ENCODE measurements at regions not wholly inside any gene's neighbourhood (a gene's known extent, or its start where the extent isn't known, plus 50 kb on each side); places are given as distances from the start of the nearest gene placed in this dataset.

DNA sequence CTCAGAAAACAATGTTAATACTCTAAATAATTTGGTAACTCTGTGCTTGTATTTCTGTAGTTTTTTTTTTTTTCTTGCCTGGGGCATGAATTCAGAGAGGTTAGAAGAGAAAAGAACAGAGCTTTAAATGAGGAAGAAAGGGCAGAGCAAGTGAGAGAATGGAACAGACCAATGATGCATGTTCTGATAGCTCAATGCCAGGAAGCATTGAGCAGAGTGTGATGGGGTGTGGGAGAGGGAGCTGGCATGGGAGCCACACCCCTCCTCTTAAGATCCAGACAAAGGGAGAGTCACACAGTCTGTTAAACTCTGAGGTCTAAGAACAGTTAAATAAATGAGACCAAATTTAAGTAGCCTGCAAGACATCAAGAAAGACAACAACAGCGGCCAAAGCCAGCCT, 538.6 kb downstream of the TUSC7 start:
- TF ChIP-seq, protein P1, sequence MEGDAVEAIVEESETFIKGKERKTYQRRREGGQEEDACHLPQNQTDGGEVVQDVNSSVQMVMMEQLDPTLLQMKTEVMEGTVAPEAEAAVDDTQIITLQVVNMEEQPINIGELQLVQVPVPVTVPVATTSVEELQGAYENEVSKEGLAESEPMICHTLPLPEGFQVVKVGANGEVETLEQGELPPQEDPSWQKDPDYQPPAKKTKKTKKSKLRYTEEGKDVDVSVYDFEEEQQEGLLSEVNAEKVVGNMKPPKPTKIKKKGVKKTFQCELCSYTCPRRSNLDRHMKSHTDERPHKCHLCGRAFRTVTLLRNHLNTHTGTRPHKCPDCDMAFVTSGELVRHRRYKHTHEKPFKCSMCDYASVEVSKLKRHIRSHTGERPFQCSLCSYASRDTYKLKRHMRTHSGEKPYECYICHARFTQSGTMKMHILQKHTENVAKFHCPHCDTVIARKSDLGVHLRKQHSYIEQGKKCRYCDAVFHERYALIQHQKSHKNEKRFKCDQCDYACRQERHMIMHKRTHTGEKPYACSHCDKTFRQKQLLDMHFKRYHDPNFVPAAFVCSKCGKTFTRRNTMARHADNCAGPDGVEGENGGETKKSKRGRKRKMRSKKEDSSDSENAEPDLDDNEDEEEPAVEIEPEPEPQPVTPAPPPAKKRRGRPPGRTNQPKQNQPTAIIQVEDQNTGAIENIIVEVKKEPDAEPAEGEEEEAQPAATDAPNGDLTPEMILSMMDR (IDR thresholded peaks at IDR 0.05), result no peak
- no peak for ATAC-seq
- intact Hi-C loops (cut with DNase I), result no loop called here

GRCh38 chr3:117252208-117252607, 542.6 kb downstream of the TUSC7 start:
- H3K27ac ChIP-seq, result no peak overlapping the region
- ATAC-seq, result peak; percentile 83
- no peaks in the 10 kb centered on the region for H3K36me3 ChIP-seq
- TF ChIP-seq, protein P1 (IDR thresholded peaks at IDR 0.05), result no peak
- H3K27me3 ChIP-seq, result no peaks in the 10 kb centered on the region
- no peaks in the 10 kb centered on the region for H3K4me1 ChIP-seq
- no peak for DNase-seq
- no peak overlapping the region for H3K4me3 ChIP-seq
- H3K9me3 ChIP-seq, result no peaks in the 10 kb centered on the region
- intact Hi-C loops (cut with DNase I), result no loop called here

More for the DNA sequence above, 538.6 kb downstream of the TUSC7 start:
- DNase-seq, result no peak
- H3K36me3 ChIP-seq, result no peaks in the 10 kb centered on the region
- H3K27ac ChIP-seq, result no peak overlapping the region
- no peaks in the 10 kb centered on the region for H3K27me3 ChIP-seq
- no peak overlapping the region for H3K4me3 ChIP-seq
- H3K4me1 ChIP-seq, result no peaks in the 10 kb centered on the region
- no peaks in the 10 kb centered on the region for H3K9me3 ChIP-seq

DNA sequence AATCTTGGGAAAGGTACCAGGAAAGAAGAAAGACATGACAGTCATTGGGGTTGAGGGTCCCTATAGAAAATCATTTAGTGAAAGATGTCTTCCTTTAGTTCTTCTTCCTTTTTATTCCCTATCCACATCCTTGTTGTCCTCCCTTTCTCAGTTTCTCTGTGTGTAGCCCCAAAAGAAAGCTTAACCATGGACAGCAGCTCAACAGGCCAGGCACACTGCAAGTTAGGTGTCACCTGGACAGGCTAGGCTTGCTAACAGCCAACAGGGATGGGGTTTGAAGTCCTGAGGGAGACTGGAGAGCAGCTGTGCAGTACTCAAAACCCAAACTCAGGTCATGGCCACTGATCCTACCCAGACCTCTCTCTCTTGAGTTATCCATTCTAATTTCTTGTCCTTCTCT, 543.1 kb downstream of the TUSC7 start:
- intact Hi-C loops (cut with DNase I), result no loop called here
- Histone ChIP-seq H3K36me3 (no peaks in the 10 kb centered on the region), H3K4me3 (no peak overlapping the region), H3K9me3 (no peaks in the 10 kb centered on the region), H3K4me1 (no peaks in the 10 kb centered on the region), H3K27me3 (no peaks in the 10 kb centered on the region), H3K27ac (no peak overlapping the region)
- DNase-seq (no peak), ATAC-seq (no peak)
- TF ChIP-seq, protein P1 (IDR thresholded peaks at IDR 0.05), result no peak

- H3K36me3 ChIP-seq, result no peaks in the 10 kb centered on the region
- TF ChIP-seq, protein P1 (IDR thresholded peaks at IDR 0.05), result no peak
- H3K4me1 ChIP-seq, result no peaks in the 10 kb centered on the region
- no peak overlapping the region for H3K27ac ChIP-seq
- H3K4me3 ChIP-seq, result no peak overlapping the region
- intact Hi-C loops (cut with DNase I), result no loop called here
- ATAC-seq (no peak), DNase-seq (no peak)
- H3K9me3 ChIP-seq, result no peaks in the 10 kb centered on the region
- H3K27me3 ChIP-seq, result no peaks in the 10 kb centered on the region
These were observed 544.1 kb downstream of the TUSC7 start for GRCh38 chr3:117253636-117254035.

DNA sequence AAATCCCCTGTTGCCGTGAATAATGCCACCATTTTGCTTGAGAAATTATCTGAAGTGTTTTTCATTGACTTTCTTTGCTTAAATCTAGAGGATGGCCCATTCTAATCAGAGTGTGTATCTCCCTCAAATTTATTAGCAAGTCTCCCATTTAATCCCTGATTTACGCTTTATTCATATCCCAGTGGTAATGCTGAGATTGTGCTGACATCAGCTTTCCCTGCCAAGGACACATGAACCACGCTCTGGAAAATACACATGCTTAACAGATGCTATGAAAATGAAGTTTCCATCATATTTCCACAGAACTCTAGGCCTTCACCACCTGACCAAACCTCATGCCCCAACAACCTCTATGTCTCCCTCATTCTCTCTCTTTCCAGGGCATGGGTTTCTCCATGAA, 545.4 kb downstream of the TUSC7 start:
- no peak for ATAC-seq
- no peaks in the 10 kb centered on the region for H3K4me1 ChIP-seq
- DNase-seq, result no peak
- H3K36me3 ChIP-seq, result no peaks in the 10 kb centered on the region
- H3K9me3 ChIP-seq, result no peaks in the 10 kb centered on the region
- H3K27me3 ChIP-seq, result no peaks in the 10 kb centered on the region
- intact Hi-C loops (cut with DNase I), result no loop called here
- H3K27ac ChIP-seq, result no peak overlapping the region
- no peak overlapping the region for H3K4me3 ChIP-seq
- TF ChIP-seq, protein P1 (IDR thresholded peaks at IDR 0.05), result no peak
